GM18870 (cell line): ENCODE measurements at regions not wholly inside any gene's neighbourhood (a gene's known extent, or its start where the extent isn't known, plus 50 kb on each side); places are given as distances from the start of the nearest gene placed in this dataset.
"Not testable (repeated sequence)": the region's sequence is repeated elsewhere in the genome, so short reads cannot be mapped to it uniquely, and the experiment has no call there.

Experiments
- ATAC-seq: cut with Tn5 transposase; IDR thresholded peaks from one replicate; pipeline ENCODE4 v1.9.1; 2021; ENCODE audit warnings: moderate library complexity; ENCODE audit not compliant: unreplicated experiment

DNA sequence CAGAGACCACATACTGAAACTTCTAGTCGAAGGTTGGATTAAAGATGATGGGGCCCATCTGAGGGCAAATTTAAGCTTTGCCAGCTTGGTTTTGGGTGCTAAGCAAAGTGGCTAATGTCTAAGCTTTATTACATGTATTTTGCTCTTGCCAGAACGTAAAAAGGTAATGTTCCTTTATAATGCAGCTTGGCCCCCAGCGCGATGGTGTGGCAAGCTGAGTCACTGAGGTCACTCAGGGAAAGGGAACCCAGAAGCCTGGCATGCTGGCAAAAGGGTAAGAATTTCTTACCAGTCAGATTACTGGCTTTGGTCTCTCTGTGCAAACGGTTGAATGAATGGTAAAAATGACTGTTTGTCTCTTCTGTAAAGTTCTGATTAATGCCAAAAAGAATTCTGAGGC is 158.3 kb upstream of the KCND2 start:
- no peak for ATAC-seq

GRCh38 chr7:120123528-120123927 is 149.4 kb upstream of the KCND2 start:
- ATAC-seq, result no peak

DNA sequence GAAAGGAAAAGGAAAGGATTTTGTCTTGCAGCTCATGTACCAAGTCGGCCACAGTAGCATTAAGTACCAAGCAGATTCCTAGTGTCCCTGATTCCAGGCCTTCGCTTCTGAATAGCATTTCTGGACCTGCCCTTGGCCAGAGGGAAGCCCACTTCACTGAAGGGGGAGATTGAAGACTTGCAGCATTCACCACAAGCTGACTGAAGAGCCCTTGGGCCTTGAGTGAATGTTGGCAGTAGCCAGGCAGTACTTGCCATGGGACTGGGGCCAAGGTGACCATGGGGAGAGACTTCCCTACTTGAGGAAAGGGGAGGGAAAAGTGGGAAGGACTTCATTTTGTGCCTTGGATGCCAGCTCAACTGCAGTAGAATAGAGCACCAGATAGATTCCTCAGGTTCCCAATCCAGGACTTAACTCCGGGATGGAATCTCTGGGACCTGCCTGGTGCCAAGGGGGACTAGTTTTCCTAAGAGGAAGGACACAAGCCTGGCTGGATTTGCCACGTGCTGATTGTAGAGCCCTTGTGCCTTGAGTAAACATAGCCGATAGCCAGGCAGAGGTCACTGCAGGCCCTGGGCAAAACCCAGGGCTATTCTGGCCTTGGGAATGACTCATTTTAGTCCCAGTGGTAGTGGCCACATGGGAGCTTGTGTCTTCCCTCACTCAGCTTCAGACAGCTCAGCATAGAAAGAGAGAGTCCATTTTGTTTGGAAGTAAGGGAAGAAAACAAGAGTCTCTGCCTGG is 141.7 kb upstream of the KCND2 start:
- no peak for ATAC-seq

GRCh38 chr7:120138497-120138896 is 134.5 kb upstream of the KCND2 start:
- ATAC-seq, result no peak

- ATAC-seq, result no peak
Measured at GRCh38 chr7:120156476-120156875, 116.5 kb upstream of the KCND2 start.

GRCh38 chr7:120160166-120160565 is 112.8 kb upstream of the KCND2 start:
- ATAC-seq, result no peak

- ATAC-seq, result no peak
Measured at GRCh38 chr7:120163449-120163848, 109.5 kb upstream of the KCND2 start.

GRCh38 chr7:120165227-120165626 is 107.7 kb upstream of the KCND2 start:
- ATAC-seq, result no peak

DNA sequence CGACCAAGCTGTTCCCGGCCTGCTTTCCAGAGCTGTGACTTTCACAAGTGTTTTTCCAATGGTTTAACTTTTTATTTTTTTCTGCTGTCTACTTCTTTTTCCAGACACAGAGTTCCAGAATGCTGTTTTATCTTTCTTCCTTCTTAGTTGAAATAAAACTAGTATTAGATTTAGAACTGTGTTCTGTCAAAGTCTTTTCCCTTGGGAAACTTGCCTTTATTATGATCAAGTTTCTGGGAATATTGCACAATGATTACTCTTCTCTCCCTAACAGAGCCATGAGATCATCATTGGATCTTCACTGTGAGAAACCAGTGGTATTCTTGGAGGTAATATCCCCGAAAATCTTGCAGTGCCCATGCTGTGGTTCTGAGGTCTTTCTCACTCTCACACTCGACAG is 104.9 kb upstream of the KCND2 start:
- ATAC-seq, result no peak

- no peak for ATAC-seq
Measured at GRCh38 chr7:120169996-120170783, 102.8 kb upstream of the KCND2 start.

DNA sequence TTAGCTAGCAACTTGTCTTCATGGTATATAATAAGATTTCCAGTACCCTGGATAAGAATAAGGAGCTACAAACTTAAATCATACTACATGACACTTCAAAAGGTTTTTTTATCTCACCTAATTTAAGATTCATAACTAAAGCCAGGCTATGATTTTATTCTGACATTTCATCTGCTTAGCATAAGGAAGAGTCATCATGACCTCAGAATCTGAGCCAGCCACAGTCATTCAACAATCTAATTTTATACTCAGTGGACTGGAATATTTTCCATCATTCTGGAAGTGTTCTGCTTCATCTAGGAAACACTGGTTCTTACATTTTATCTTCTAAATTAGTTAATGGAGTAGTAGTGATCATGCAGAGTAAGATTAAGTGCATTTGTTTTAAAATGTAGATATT is 102.1 kb upstream of the KCND2 start:
- ATAC-seq, result no peak

GRCh38 chr7:120171406-120171805 is 101.6 kb upstream of the KCND2 start:
- no peak for ATAC-seq

DNA sequence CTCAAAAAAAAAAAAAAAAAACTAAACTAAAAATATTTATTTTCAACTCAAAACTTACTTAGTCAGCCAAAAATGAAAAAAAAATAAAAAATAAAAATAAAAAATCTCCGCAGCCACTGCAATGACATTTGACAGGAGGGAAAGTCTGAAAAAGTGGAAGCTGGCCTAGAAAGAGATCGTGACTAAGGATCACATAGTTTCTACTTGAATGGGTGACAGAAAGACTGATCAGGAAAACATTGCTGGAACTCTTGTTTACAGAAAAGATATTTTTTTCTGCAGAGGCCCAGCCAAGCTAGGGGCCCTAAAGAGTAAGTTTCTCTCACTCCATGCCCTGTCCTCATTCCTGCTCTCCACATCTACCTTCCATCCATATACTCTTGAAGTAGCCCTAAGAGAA is 92.8 kb upstream of the KCND2 start:
- ATAC-seq, result no peak

DNA sequence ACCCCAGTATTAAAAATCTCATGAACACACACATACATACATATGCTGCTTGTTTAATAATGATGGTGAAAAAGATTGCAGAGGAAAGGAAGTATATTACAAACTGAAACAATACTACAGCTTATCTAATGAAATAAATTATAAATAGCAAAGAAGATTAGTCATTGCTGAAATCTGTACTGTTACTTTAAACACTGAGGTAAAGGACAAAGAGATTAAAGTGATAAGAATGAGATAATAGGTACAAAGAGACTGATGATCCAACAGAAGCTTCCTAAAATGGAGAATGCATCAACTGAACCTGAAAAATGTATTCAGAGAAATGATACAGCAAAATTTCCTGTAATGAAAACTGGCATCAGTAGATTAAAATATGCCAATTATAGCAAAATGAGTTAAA is 91.5 kb upstream of the KCND2 start:
- ATAC-seq, result no peak

GRCh38 chr7:120184866-120185265 is 88.1 kb upstream of the KCND2 start:
- ATAC-seq, result no peak

- ATAC-seq, result no peak
Measured at GRCh38 chr7:120185940-120186682, 86.9 kb upstream of the KCND2 start.

- no peak for ATAC-seq
Measured at GRCh38 chr7:120186688-120187087, 86.3 kb upstream of the KCND2 start.

- no peak for ATAC-seq
Measured at GRCh38 chr7:120189623-120190022, 83.4 kb upstream of the KCND2 start.

DNA sequence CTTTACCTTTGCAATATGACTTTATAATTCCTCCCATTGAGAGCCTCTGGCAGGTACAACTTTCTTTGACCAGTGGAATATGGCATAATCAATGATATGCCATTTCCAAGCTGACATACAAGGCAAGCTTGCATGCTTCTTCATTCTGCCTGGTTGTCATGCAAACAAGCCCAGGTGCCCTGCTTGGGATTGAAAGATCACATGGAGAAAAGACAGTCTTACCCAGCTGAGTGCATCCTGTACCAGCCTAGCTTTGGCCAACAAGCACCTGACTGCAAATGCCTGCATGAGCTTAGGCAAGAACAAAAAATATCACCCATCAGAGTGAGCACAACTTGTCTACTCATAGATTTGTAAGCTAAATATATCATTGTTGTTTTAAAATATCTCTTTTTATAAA is 82.9 kb upstream of the KCND2 start:
- no peak for ATAC-seq

DNA sequence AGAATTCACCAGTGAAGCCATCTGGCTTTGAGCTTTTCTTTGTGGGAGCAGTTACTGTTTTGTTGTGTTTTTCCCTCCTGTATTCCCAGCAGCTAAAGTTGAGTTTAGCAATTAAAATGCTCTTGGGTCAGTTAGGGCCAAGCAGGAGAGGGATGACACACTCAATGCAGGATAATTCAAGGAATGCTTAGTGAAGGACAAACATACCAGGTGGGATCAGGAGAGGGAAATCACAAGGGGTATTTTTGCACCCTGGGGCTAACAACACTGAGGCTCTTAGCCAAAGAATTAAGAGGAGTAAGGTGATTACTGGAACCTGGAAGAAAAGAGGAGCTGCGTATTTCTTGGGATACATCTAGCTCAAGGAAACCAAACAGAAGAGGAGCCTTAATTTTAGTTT is 82.4 kb upstream of the KCND2 start:
- no peak for ATAC-seq

DNA sequence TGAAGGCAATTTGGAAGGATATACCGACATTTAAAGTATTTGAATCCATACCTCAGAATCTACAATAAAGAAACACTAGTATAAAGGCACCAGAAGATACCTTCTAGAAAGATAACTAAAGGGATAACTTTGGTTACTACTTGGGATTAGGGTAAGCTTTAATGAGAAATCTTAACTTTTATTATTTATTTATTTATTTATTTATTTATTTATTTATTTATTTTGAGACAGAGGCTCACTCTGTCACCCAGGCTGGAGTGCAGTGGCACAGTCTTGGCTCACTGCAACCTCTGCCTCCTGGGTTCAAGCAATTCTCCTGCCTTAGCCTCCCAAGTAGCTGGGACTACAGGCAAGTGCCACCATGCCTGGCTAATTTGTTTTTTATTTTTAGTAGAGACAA is 81.6 kb upstream of the KCND2 start:
- not testable (repeated sequence) for ATAC-seq

- no peak for ATAC-seq
Measured at GRCh38 chr7:120201290-120201689, 71.7 kb upstream of the KCND2 start.
